OCI-LY7 (cell line): ENCODE measurements at regions not wholly inside any gene's neighbourhood (a gene's known extent, or its start where the extent isn't known, plus 50 kb on each side); places are given as distances from the start of the nearest gene placed in this dataset.

Experiments
- BruUV-seq: library from RNA; stranded (reverse); fragments of 400-500 nt; replicated peaks from 2 replicates; lab custom pipeline; 2021; lab: Mats Ljungman, UMichigan
- CTCF ChIA-PET: fragments of 300-600 bp; sonication (Branson Sonifier 250); formaldehyde crosslinking; loops from one replicate; lab custom pipeline; 2022; ENCODE audit warnings: antibody characterized with exemption; ENCODE audit not compliant: unreplicated experiment; lab: Charles Lee
- POLR2A ChIA-PET: fragments of 300-600 bp; sonication (Branson Sonifier 250); formaldehyde crosslinking; loops from one replicate; lab custom pipeline; 2022; ENCODE audit warnings: antibody characterized with exemption; lab: Charles Lee
- DNase-seq: peaks from one replicate; pipeline ENCODE4 v3.0.0-alpha.2; 2015; ENCODE audit warnings: low spot score
- H2AFZ ChIP-seq: fragments of 200-600 bp; sonication (generic), shearing (Covaris generic); 2 replicates; pipeline ENCODE4 v1.6.1; 2014; ENCODE audit warnings: mild to moderate bottlenecking, antibody characterized with exemption, low read length, moderate library complexity
- H3K27ac ChIP-seq: fragments of 200-600 bp; sonication (generic); 2 replicates; pipeline ENCODE4 v1.5.1; 2014; ENCODE audit warnings: mixed run types, low read depth, mild to moderate bottlenecking, moderate library complexity, low read length, inconsistent platforms; ENCODE audit not compliant: poor library complexity, severe bottlenecking
- H3K36me3 ChIP-seq: fragments of 200-600 bp; sonication (generic); 2 replicates; pipeline ENCODE4 v1.6.1; 2014; ENCODE audit warnings: mild to moderate bottlenecking, antibody characterized with exemption, low read length, moderate library complexity, mixed read lengths; ENCODE audit not compliant: insufficient read depth
- H3K4me1 ChIP-seq: fragments of 200-600 bp; sonication (generic); 2 replicates; pipeline ENCODE4 v1.5.1; 2014; ENCODE audit warnings: mild to moderate bottlenecking, low read length; ENCODE audit not compliant: insufficient read depth, poor library complexity, severe bottlenecking
- H3K4me2 ChIP-seq: fragments of 200-600 bp; sonication (generic); 2 replicates; pipeline ENCODE4 v1.6.1; 2014; ENCODE audit warnings: mild to moderate bottlenecking, low read length
- H3K4me3 ChIP-seq: fragments of 200-600 bp; sonication (generic); 2 replicates; pipeline ENCODE4 v1.5.1; 2014; ENCODE audit warnings: mild to moderate bottlenecking, low read depth, low read length; ENCODE audit not compliant: poor library complexity, severe bottlenecking
- H3K79me2 ChIP-seq: fragments of 200-600 bp; sonication (generic); 2 replicates; pipeline ENCODE4 v1.6.1; 2016; ENCODE audit warnings: low read depth, mild to moderate bottlenecking, low read length, moderate library complexity, mixed read lengths; ENCODE audit not compliant: insufficient read depth
- H3K9me2 ChIP-seq: fragments of 200-600 bp; sonication (generic); 2 replicates; pipeline ENCODE4 v1.6.1; 2016; ENCODE audit warnings: mild to moderate bottlenecking, low read length, mixed read lengths; ENCODE audit not compliant: insufficient read depth
- H3K9me3 ChIP-seq: fragments of 200-600 bp; sonication (generic); 2 replicates; pipeline ENCODE4 v1.6.1; 2014; ENCODE audit warnings: mild to moderate bottlenecking, mixed run types, low read length, mixed read lengths
- H4K20me1 ChIP-seq: fragments of 200-600 bp; sonication (generic); 2 replicates; pipeline ENCODE4 v1.6.1; 2014; ENCODE audit warnings: mild to moderate bottlenecking, antibody characterized with exemption, low read length, moderate library complexity, mixed read lengths; ENCODE audit not compliant: insufficient read depth
- CTCF ChIP-seq: fragments of 200-600 bp; sonication (generic); conservative IDR thresholded peaks from 2 replicates; pipeline ENCODE4 v1.5.1; 2014; ENCODE audit warnings: mild to moderate bottlenecking, antibody characterized with exemption, low read length, moderate library complexity, mixed read lengths
- EZH2phosphoT487 ChIP-seq: fragments of 200-600 bp; sonication (generic); IDR thresholded peaks from 2 replicates; pipeline ENCODE4 v1.6.1; 2018; ENCODE audit warnings: low read depth, borderline replicate concordance, mild to moderate bottlenecking, mixed run types, antibody characterized with exemption, low read length, moderate library complexity, mixed read lengths
- intact Hi-C: fragments of 100-400 bp; cut with micrococcal nuclease; formaldehyde crosslinking; loops from one replicate; pipeline ENCODE4 v1.10.0; 2022; ENCODE audit not compliant: unreplicated experiment

DNA sequence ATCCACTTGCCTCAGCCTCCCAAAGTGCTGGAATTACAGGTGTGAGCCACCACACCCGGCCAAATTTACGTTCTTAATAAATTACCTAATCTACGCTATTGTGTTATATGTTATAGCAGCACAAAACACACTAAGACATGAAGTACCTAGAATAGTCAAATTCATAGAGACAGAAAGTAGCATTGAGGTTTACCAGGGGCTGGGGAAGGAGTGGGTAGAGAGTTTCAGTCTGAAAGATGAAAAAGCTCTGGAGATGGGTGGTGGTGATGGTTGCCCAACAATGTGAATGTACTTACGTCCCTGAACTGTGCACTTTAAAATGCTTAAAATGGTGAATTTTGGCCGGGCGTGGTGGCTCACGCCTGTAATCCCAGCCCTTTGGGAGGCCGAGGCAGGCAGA is 65.7 kb upstream of the NUP50 start:
- no peak for TF ChIP-seq EZH2phosphoT487
- TF ChIP-seq CTCF, result no peak
- H3K4me2 ChIP-seq, result no peak overlapping the region
- H3K4me3 ChIP-seq, result no peak overlapping the region
- H3K79me2 ChIP-seq, result no peaks in the 10 kb centered on the region
- no peak overlapping the region for H3K27ac ChIP-seq
- no peaks in the 10 kb centered on the region for H3K36me3 ChIP-seq
- H2AFZ ChIP-seq, result no peak overlapping the region
- ChIA-PET POLR2A (no interaction called here), CTCF (no interaction called here)
- no peaks in the 10 kb centered on the region for H4K20me1 ChIP-seq
- no peaks in the 10 kb centered on the region for H3K9me3 ChIP-seq
- no peaks in the 10 kb centered on the region for H3K9me2 ChIP-seq
- intact Hi-C loops, result no loop called here
- peaks cover 6% of the 10 kb centered on the region for H3K4me1 ChIP-seq
- DNase-seq, result no peak
- BruUV-seq, result no TSS peak

DNA sequence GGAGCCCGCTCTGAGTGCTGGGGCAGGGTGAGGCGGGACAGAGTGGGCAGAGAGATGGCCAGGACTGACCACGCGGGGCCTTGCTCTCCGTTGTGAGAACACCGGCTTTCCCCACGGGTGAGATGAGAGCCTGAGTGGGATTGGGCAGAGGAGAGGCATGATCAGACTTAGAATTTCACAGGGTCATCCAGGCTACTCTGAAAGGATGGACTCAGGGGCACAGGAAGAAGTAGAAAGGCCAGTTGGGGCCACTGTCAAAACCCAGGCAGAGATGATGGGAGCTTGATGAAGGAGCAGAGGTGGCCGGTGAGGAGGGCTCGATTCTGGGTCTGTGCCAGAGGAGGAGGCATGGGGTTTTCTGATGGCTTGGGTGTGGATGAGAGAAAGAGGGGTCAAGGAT is 63.8 kb upstream of the NUP50 start:
- TF ChIP-seq CTCF, result no peak
- TF ChIP-seq EZH2phosphoT487, result no peak
- intact Hi-C loops, result loop anchor here (5.0 kb wide), 1 partner anchor 162 kb away; no protein-coding TSS in a partner anchor
- Histone ChIP-seq H3K79me2 (no peaks in the 10 kb centered on the region), H3K9me2 (no peaks in the 10 kb centered on the region), H2AFZ (no peak overlapping the region), H3K36me3 (no peaks in the 10 kb centered on the region), H3K4me1 (peaks cover 6% of the 10 kb centered on the region), H3K4me2 (no peak overlapping the region), H3K9me3 (no peaks in the 10 kb centered on the region), H3K4me3 (no peak overlapping the region), H4K20me1 (no peaks in the 10 kb centered on the region), H3K27ac (no peak overlapping the region)
- ChIA-PET CTCF (no interaction called here), POLR2A (no interaction called here)
- DNase-seq, result no peak
- no TSS peak for BruUV-seq

DNA sequence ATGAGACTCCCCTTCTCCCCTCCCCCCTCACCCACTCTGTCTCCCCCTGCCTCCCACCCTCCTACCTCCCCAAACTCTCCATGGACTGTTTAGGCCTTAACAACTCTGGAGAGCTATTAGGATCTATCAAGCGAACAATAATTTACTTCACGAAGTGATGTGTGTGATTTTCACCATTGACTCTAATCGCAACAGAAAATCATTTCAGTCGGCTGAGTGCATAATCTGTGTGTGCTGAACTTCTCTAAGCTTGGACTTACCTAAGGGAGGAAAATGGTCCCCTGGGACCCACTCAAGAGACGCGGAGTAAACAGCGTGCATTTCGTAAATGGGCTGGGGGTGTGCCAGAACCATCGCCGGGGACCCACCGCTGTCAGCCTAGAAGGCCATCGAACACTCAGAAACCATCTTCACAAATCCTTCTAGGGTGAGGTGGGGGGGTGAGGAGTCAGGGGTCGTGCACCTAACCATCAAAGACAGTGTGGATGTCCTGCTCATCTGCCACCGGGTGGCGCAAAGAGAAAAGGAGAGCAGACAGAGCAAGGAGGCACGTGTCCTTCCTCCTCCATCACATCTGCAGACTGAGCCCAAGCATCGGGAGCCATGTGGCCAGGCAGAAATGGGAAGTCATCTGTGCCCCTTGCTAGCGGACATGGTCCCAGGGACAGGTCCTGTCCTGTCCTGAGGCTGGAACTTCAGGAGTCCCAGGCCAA is 62.1 kb upstream of the NUP50 start:
- intact Hi-C loops, result loop anchor here (2.0 to 5.0 kb wide), 2 partner anchors 161 to 333 kb away; no protein-coding TSS in a partner anchor
- no peaks in the 10 kb centered on the region for H3K9me3 ChIP-seq
- H3K36me3 ChIP-seq, result no peaks in the 10 kb centered on the region
- BruUV-seq, result no TSS peak
- no peaks in the 10 kb centered on the region for H4K20me1 ChIP-seq
- peak; percentile 77 for DNase-seq
- CTCF ChIA-PET, result no interaction called here
- peak overlapping the region; percentile 92 for H2AFZ ChIP-seq
- no peaks in the 10 kb centered on the region for H3K9me2 ChIP-seq
- no peak overlapping the region for H3K27ac ChIP-seq
- no peak overlapping the region for H3K4me3 ChIP-seq
- peak; percentile 83 for TF ChIP-seq CTCF
- TF ChIP-seq EZH2phosphoT487, result no peak
- H3K79me2 ChIP-seq, result no peaks in the 10 kb centered on the region
- H3K4me2 ChIP-seq, result peak overlapping the region; percentile 45; the same call in 1 of the 2 replicates
- H3K4me1 ChIP-seq, result peaks cover 6% of the 10 kb centered on the region
- POLR2A ChIA-PET, result no interaction called here
